GM12872 (cell line): ENCODE measurements at regions not wholly inside any gene's neighbourhood (a gene's known extent, or its start where the extent isn't known, plus 50 kb on each side); places are given as distances from the start of the nearest gene placed in this dataset.

Experiments used
- CTCF ChIP-seq: IDR thresholded peaks from 3 replicates; pipeline ENCODE4 v1.5.1; 2011; ENCODE audit warnings: low read depth, mild to moderate bottlenecking, low read length, moderate library complexity; ENCODE audit not compliant: insufficient read depth

- TF ChIP-seq CTCF: no peak
Observed at GRCh38 chr6:109255087-109255486, 127.2 kb downstream of the CD164 start.

GRCh38 chr6:109253366-109253765 is 128.9 kb downstream of the CD164 start:
- no peak for TF ChIP-seq CTCF

- TF ChIP-seq CTCF: no peak
Observed at GRCh38 chr6:109252261-109253041, 129.8 kb downstream of the CD164 start.

- no peak for TF ChIP-seq CTCF
Observed at GRCh38 chr6:109251839-109252238, 130.4 kb downstream of the CD164 start.

GRCh38 chr6:109243863-109244825 is 138.1 kb downstream of the CD164 start:
- no peak for TF ChIP-seq CTCF

GRCh38 chr6:109242925-109243324 is 139.3 kb downstream of the CD164 start:
- TF ChIP-seq CTCF: no peak

GRCh38 chr6:109242029-109242428 is 140.2 kb downstream of the CD164 start:
- TF ChIP-seq CTCF: no peak
